ENCODE measurements at regions not wholly inside any gene's neighbourhood (a gene's known extent, or its start where the extent isn't known, plus 50 kb on each side); places are given as distances from the start of the nearest gene placed in this dataset.

GRCh38 chr4:177099211-177099610 lies 210.5 kb upstream of the NEIL3 start:
- TF ChIP-seq CTCF (IDR thresholded peaks at IDR 0.05) = no peak
- TF ChIP-seq POLR2A (IDR thresholded peaks at IDR 0.05) = no peak
- no peak for TF ChIP-seq POLR2AphosphoS5 (IDR thresholded peaks at IDR 0.05)
